ENCODE measurements at regions not wholly inside any gene's neighbourhood (a gene's known extent, or its start where the extent isn't known, plus 50 kb on each side); places are given as distances from the start of the nearest gene placed in this dataset.

DNA sequence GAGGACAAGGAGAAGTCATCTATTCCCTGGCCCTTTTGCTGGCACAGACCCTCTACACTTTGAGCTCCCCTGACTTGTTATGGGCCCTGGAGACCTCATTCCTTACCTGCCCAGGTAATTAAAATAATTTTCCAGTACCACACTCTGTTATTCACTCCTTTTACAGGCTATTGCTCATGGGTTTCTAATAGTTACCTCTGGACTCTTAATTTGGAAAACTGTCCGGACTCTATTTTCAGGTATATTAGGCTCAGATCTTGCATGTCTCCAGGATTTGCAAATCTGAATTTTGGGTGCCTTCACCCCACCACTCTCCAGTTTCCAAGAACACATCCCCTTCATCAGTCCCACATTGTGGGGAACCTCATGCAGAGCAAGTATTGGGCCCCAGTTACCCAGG lies 186.8 kb upstream of the SESN3 start:
- H3K79me1 ChIP-seq (ENCODE audit: low read depth in 1 of 2, low read length in 2 of 2): no peaks in the 10 kb centered on the region
- no peak overlapping the region for H4K91ac ChIP-seq (ENCODE audit: insufficient read depth, low read depth, low read length)
- no peaks in the 10 kb centered on the region for H3K4me1 ChIP-seq (ENCODE audit: control insufficient read depth, insufficient read depth, low read length)
- no peaks in the 10 kb centered on the region for H3K36me3 ChIP-seq (ENCODE audit: control insufficient read depth, insufficient read depth, low read length)
- no peak overlapping the region for H4K5ac ChIP-seq (ENCODE audit: low read depth, low read length)
- H2BK120ac ChIP-seq (ENCODE audit: low read depth, low read length): no peak overlapping the region
- no peak overlapping the region for H3K23ac ChIP-seq (ENCODE audit: low read depth, low read length)
- ChIA-PET POLR2A (ENCODE audit: unreplicated experiment) (no interaction called here), CTCF (no interaction called here)
- H3K9me1 ChIP-seq (ENCODE audit: insufficient read depth, low read length): no peaks in the 10 kb centered on the region
- no TSS peak for BruUV-seq (replicated peaks)
- TF ChIP-seq RFX5 (IDR thresholded peaks at IDR 0.05; ENCODE audit: low read depth, low read length) (no peak), RCOR1 (IDR thresholded peaks at IDR 0.05; ENCODE audit: insufficient replicate concordance, low read length) (no peak), CHD1 (IDR thresholded peaks at IDR 0.05; ENCODE audit: low read depth, low read length) (no peak), POLR2A (IDR thresholded peaks at IDR 0.05; ENCODE audit: low read depth, low read length) (no peak), NFE2L2 (IDR thresholded peaks at IDR 0.05; ENCODE audit: low read depth, low read length) (no peak), MAFK (IDR thresholded peaks at IDR 0.05; ENCODE audit: low read depth, low read length) (no peak), FOS (IDR thresholded peaks at IDR 0.05; ENCODE audit: low read depth, low read length) (no peak), BHLHE40 (IDR thresholded peaks at IDR 0.05; ENCODE audit: low read depth, low read length) (no peak), MXI1 (IDR thresholded peaks at IDR 0.05; ENCODE audit: borderline replicate concordance, low read depth, low read length) (no peak), MAZ (IDR thresholded peaks at IDR 0.05; ENCODE audit: borderline replicate concordance, low read depth, low read length) (no peak), SMC3 (IDR thresholded peaks at IDR 0.05; ENCODE audit: low read depth, low read length) (no peak), RAD21 (IDR thresholded peaks at IDR 0.05; ENCODE audit: low read length) (no peak), CEBPB (IDR thresholded peaks at IDR 0.05; ENCODE audit: low read depth, low read length) (no peak)
- TF ChIP-seq, protein P1, sequence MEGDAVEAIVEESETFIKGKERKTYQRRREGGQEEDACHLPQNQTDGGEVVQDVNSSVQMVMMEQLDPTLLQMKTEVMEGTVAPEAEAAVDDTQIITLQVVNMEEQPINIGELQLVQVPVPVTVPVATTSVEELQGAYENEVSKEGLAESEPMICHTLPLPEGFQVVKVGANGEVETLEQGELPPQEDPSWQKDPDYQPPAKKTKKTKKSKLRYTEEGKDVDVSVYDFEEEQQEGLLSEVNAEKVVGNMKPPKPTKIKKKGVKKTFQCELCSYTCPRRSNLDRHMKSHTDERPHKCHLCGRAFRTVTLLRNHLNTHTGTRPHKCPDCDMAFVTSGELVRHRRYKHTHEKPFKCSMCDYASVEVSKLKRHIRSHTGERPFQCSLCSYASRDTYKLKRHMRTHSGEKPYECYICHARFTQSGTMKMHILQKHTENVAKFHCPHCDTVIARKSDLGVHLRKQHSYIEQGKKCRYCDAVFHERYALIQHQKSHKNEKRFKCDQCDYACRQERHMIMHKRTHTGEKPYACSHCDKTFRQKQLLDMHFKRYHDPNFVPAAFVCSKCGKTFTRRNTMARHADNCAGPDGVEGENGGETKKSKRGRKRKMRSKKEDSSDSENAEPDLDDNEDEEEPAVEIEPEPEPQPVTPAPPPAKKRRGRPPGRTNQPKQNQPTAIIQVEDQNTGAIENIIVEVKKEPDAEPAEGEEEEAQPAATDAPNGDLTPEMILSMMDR (conservative IDR thresholded peaks at IDR 0.05; ENCODE audit: low read depth, low read length): no peak
- TF ChIP-seq, protein P2, sequence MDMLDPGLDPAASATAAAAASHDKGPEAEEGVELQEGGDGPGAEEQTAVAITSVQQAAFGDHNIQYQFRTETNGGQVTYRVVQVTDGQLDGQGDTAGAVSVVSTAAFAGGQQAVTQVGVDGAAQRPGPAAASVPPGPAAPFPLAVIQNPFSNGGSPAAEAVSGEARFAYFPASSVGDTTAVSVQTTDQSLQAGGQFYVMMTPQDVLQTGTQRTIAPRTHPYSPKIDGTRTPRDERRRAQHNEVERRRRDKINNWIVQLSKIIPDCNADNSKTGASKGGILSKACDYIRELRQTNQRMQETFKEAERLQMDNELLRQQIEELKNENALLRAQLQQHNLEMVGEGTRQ (IDR thresholded peaks at IDR 0.05; ENCODE audit: low read depth, low read length): no peak
- TF ChIP-seq, protein P3, sequence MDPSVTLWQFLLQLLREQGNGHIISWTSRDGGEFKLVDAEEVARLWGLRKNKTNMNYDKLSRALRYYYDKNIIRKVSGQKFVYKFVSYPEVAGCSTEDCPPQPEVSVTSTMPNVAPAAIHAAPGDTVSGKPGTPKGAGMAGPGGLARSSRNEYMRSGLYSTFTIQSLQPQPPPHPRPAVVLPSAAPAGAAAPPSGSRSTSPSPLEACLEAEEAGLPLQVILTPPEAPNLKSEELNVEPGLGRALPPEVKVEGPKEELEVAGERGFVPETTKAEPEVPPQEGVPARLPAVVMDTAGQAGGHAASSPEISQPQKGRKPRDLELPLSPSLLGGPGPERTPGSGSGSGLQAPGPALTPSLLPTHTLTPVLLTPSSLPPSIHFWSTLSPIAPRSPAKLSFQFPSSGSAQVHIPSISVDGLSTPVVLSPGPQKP (IDR thresholded peaks at IDR 0.05; ENCODE audit: borderline replicate concordance, low read depth, low read length): no peak
- no peak overlapping the region for H4K8ac ChIP-seq (ENCODE audit: low read depth in 2 of 2, low read length in 2 of 2)
- no peaks in the 10 kb centered on the region for H4K20me1 ChIP-seq (ENCODE audit: insufficient read depth, low read length)
- no peaks in the 10 kb centered on the region for H3K9me3 ChIP-seq (ENCODE audit: control insufficient read depth, insufficient read depth, low read length)
- intact Hi-C loops (cut with micrococcal nuclease): no loop called here
- DNase-seq (no peak), ATAC-seq (ENCODE audit: low read depth) (no peak)
- H3K56ac ChIP-seq (ENCODE audit: extremely low read depth, insufficient read depth, low read length): no peak overlapping the region
- no peak overlapping the region for H3K4me3 ChIP-seq (ENCODE audit: insufficient read depth, low read depth, low read length)
- dilution Hi-C loops (cut with HindIII; ENCODE audit: low sequenced_read_pairs, unreplicated experiment): no loop called here
- no peaks in the 10 kb centered on the region for H3K27me3 ChIP-seq (ENCODE audit: control insufficient read depth, insufficient read depth, low read length)
- H2AK9ac ChIP-seq (replicated peaks; ENCODE audit: low read depth, low read length, poor library complexity): no peak overlapping the region
- H3K9ac ChIP-seq (ENCODE audit: low read depth, low read length): no peak overlapping the region
- H2AFZ ChIP-seq (replicated peaks; ENCODE audit: low read length, poor library complexity): no peak overlapping the region
- H3K18ac ChIP-seq (ENCODE audit: low read depth, low read length): no peak overlapping the region
- H2AK5ac ChIP-seq (ENCODE audit: low read depth, low read length): no peak overlapping the region
- H2BK15ac ChIP-seq (ENCODE audit: low read depth, low read length): no peak overlapping the region
- in situ Hi-C loops (cut with MboI; ENCODE audit: low sequenced_read_pairs): no loop called here
- H3K27ac ChIP-seq (ENCODE audit: insufficient read depth, low read length): no peak overlapping the region
- no peak overlapping the region for H3K4me2 ChIP-seq (ENCODE audit: low read depth, low read length)
- H2BK20ac ChIP-seq (ENCODE audit: low read depth, low read length): no peak overlapping the region
- 100% methylated on average over 1 of the region's 1 CpG; no CpG with 5 or more reads in 1 of the 2 experiments for WGBS, 2 experiments (ENCODE audit: extremely low coverage in 2 of 2, insufficient read length in 1 of 2)
- H3K14ac ChIP-seq (replicated peaks; ENCODE audit: low read depth, low read length): no peak overlapping the region
- no peak overlapping the region for H2BK5ac ChIP-seq (ENCODE audit: low read depth, low read length, poor library complexity, severe bottlenecking)
- H3K4ac ChIP-seq (ENCODE audit: low read depth, low read length): no peak overlapping the region

Data from IMR-90 (cell line).